ENCODE measurements at regions not wholly inside any gene's neighbourhood (a gene's known extent, or its start where the extent isn't known, plus 50 kb on each side); places are given as distances from the start of the nearest gene placed in this dataset.
"Not testable (repeated sequence)": the region's sequence is repeated elsewhere in the genome, so short reads cannot be mapped to it uniquely, and the experiment has no call there.

GRCh38 chr6:14290041-14290771 is 172.6 kb downstream of the CD83 start:
- no peak for DNase-seq (ENCODE audit: low read depth)

- DNase-seq (ENCODE audit: low read depth) = no peak
Measured at GRCh38 chr6:14290772-14291330, 173.3 kb downstream of the CD83 start.

- DNase-seq (ENCODE audit: low read depth) = no peak
Measured at GRCh38 chr6:14291331-14291730, 173.8 kb downstream of the CD83 start.

GRCh38 chr6:14292119-14292518 is 174.5 kb downstream of the CD83 start:
- no peak for DNase-seq (ENCODE audit: low read depth)

GRCh38 chr6:14294270-14294951 is 176.8 kb downstream of the CD83 start:
- DNase-seq (ENCODE audit: low read depth) = no peak

GRCh38 chr6:14296698-14297097 is 179.1 kb downstream of the CD83 start:
- DNase-seq (ENCODE audit: low read depth) = not testable (repeated sequence)

- not testable (repeated sequence) for DNase-seq (ENCODE audit: low read depth)
Measured at GRCh38 chr6:14297118-14297517, 179.5 kb downstream of the CD83 start.

GRCh38 chr6:14300189-14300588 is 182.6 kb downstream of the CD83 start:
- not testable (repeated sequence) for DNase-seq (ENCODE audit: low read depth)

GRCh38 chr6:14300721-14301120 is 183.1 kb downstream of the CD83 start:
- DNase-seq (ENCODE audit: low read depth) = not testable (repeated sequence)

GRCh38 chr6:14301477-14301876 is 183.9 kb downstream of the CD83 start:
- DNase-seq (ENCODE audit: low read depth) = not testable (repeated sequence)

GRCh38 chr6:14305131-14305530 is 187.6 kb downstream of the CD83 start:
- no peak for DNase-seq (ENCODE audit: low read depth)

GRCh38 chr6:14305624-14306023 is 188.1 kb downstream of the CD83 start:
- no peak for DNase-seq (ENCODE audit: low read depth)

GRCh38 chr6:14306151-14306906 is 188.8 kb downstream of the CD83 start:
- no peak for DNase-seq (ENCODE audit: low read depth)

GRCh38 chr6:14309516-14309915 is 191.9 kb downstream of the CD83 start:
- DNase-seq (ENCODE audit: low read depth) = no peak

- no peak for DNase-seq (ENCODE audit: low read depth)
Measured at GRCh38 chr6:14309951-14310445, 192.4 kb downstream of the CD83 start.

- no peak for DNase-seq (ENCODE audit: low read depth)
Measured at GRCh38 chr6:14310960-14311359, 193.4 kb downstream of the CD83 start.

- no peak for DNase-seq (ENCODE audit: low read depth)
Measured at GRCh38 chr6:14312587-14312986, 195.0 kb downstream of the CD83 start.

GRCh38 chr6:14313248-14313647 is 195.7 kb downstream of the CD83 start:
- no peak for DNase-seq (ENCODE audit: low read depth)

- DNase-seq (ENCODE audit: low read depth) = no peak
Measured at GRCh38 chr6:14315353-14315752, 197.8 kb downstream of the CD83 start.

- DNase-seq (ENCODE audit: low read depth) = no peak
Measured at GRCh38 chr6:14316651-14317386, 199.2 kb downstream of the CD83 start.

All from myocyte (in vitro differentiated cells).